OCI-LY7 (cell line): ENCODE measurements at regions not wholly inside any gene's neighbourhood (a gene's known extent, or its start where the extent isn't known, plus 50 kb on each side); places are given as distances from the start of the nearest gene placed in this dataset.

Experiments
- CTCF ChIP-seq: fragments of 200-600 bp; sonication (generic); conservative IDR thresholded peaks from 2 replicates; pipeline ENCODE4 v1.5.1; 2014; ENCODE audit warnings: mild to moderate bottlenecking, antibody characterized with exemption, low read length, moderate library complexity, mixed read lengths
- EZH2phosphoT487 ChIP-seq: fragments of 200-600 bp; sonication (generic); IDR thresholded peaks from 2 replicates; pipeline ENCODE4 v1.6.1; 2018; ENCODE audit warnings: low read depth, borderline replicate concordance, mild to moderate bottlenecking, mixed run types, antibody characterized with exemption, low read length, moderate library complexity, mixed read lengths

- no peak for TF ChIP-seq EZH2phosphoT487
- no peak for TF ChIP-seq CTCF
Observed at GRCh38 chr7:68121056-68121455, 1124.4 kb downstream of the TYW1 start.
